HG03469 (cell line): ENCODE measurements at regions not wholly inside any gene's neighbourhood (a gene's known extent, or its start where the extent isn't known, plus 50 kb on each side); places are given as distances from the start of the nearest gene placed in this dataset.

Source experiments
- ATAC-seq: cut with Tn5 transposase; IDR thresholded peaks from one replicate; pipeline ENCODE4 v1.9.1; 2021; ENCODE audit warnings: mild to moderate bottlenecking, moderate library complexity, moderate number of reproducible peaks; ENCODE audit not compliant: unreplicated experiment

GRCh38 chr4:122038896-122039295 lies 87.0 kb upstream of the TRPC3 start:
- ATAC-seq, result no peak

- ATAC-seq, result no peak
Measured at GRCh38 chr4:122034619-122035018, 82.8 kb upstream of the TRPC3 start.

GRCh38 chr4:122027203-122027602 lies 75.3 kb upstream of the TRPC3 start:
- no peak for ATAC-seq

- no peak for ATAC-seq
Measured at GRCh38 chr4:122017296-122017695, 65.4 kb upstream of the TRPC3 start.

GRCh38 chr4:122015203-122015602 lies 63.3 kb upstream of the TRPC3 start:
- ATAC-seq, result no peak

GRCh38 chr4:122012735-122013134 lies 60.9 kb upstream of the TRPC3 start:
- ATAC-seq, result no peak

- ATAC-seq, result no peak
Measured at GRCh38 chr4:122010610-122011009, 58.8 kb upstream of the TRPC3 start.

- no peak for ATAC-seq
Measured at GRCh38 chr4:122009524-122009923, 57.7 kb upstream of the TRPC3 start.

- ATAC-seq, result no peak
Measured at GRCh38 chr4:122007016-122007415, 55.2 kb upstream of the TRPC3 start.

GRCh38 chr4:122005064-122005755 lies 53.4 kb upstream of the TRPC3 start:
- ATAC-seq, result no peak

- ATAC-seq, result peak; percentile 84
Measured at GRCh38 chr4:122003335-122003734, 51.5 kb upstream of the TRPC3 start.
